Suppressor macrophage treated with lipopolysaccharide for 1 hour (primary cell): ENCODE measurements at regions not wholly inside any gene's neighbourhood (a gene's known extent, or its start where the extent isn't known, plus 50 kb on each side); places are given as distances from the start of the nearest gene placed in this dataset.

Experiments used
- DNase-seq, 3 donors: peaks; one replicate each; pipeline ENCODE4 v3.0.0-alpha.2; 2020 to 2022

- no peak for DNase-seq
Measured at GRCh38 chr12:127358888-127359287, 908.1 kb upstream of the TMEM132C start.

GRCh38 chr12:127360580-127360979, 906.4 kb upstream of the TMEM132C start:
- DNase-seq, result no peak

GRCh38 chr12:127362121-127362520, 904.8 kb upstream of the TMEM132C start:
- no peak for DNase-seq

- peak in 1 of 3 donors; percentile 35 for DNase-seq
Measured at GRCh38 chr12:127363392-127363791, 903.6 kb upstream of the TMEM132C start.

GRCh38 chr12:127373559-127373958, 893.4 kb upstream of the TMEM132C start:
- no peak for DNase-seq

GRCh38 chr12:127374447-127374846, 892.5 kb upstream of the TMEM132C start:
- DNase-seq, result no peak

- DNase-seq, result peak; percentile 29 to 61 (median 53)
Measured at GRCh38 chr12:127381043-127381668, 885.8 kb upstream of the TMEM132C start.

- DNase-seq, result no peak
Measured at GRCh38 chr12:127381681-127382080, 885.3 kb upstream of the TMEM132C start.

- no peak for DNase-seq
Measured at GRCh38 chr12:127383281-127383680, 883.7 kb upstream of the TMEM132C start.

- no peak for DNase-seq
Measured at GRCh38 chr12:127386723-127387122, 880.2 kb upstream of the TMEM132C start.

- no peak for DNase-seq
Measured at GRCh38 chr12:127388985-127389384, 878.0 kb upstream of the TMEM132C start.

GRCh38 chr12:127389923-127390322, 877.0 kb upstream of the TMEM132C start:
- DNase-seq, result no peak

- DNase-seq, result no peak
Measured at GRCh38 chr12:127393465-127393864, 873.5 kb upstream of the TMEM132C start.

GRCh38 chr12:127393896-127394295, 873.1 kb upstream of the TMEM132C start:
- no peak for DNase-seq

- DNase-seq, result no peak
Measured at GRCh38 chr12:127396734-127397133, 870.2 kb upstream of the TMEM132C start.

- no peak for DNase-seq
Measured at GRCh38 chr12:127398016-127398710, 868.8 kb upstream of the TMEM132C start.

GRCh38 chr12:127399451-127399850, 867.5 kb upstream of the TMEM132C start:
- DNase-seq, result no peak

GRCh38 chr12:127400221-127400620, 866.7 kb upstream of the TMEM132C start:
- no peak for DNase-seq

GRCh38 chr12:127401005-127401404, 866.0 kb upstream of the TMEM132C start:
- DNase-seq, result no peak

- no peak for DNase-seq
Measured at GRCh38 chr12:127401536-127401935, 865.4 kb upstream of the TMEM132C start.

- DNase-seq, result no peak
Measured at GRCh38 chr12:127411166-127411915, 855.6 kb upstream of the TMEM132C start.

GRCh38 chr12:127411981-127412380, 855.0 kb upstream of the TMEM132C start:
- DNase-seq, result no peak

GRCh38 chr12:127412866-127413265, 854.1 kb upstream of the TMEM132C start:
- no peak for DNase-seq

GRCh38 chr12:127414186-127414585, 852.8 kb upstream of the TMEM132C start:
- DNase-seq, result no peak
